Aorta (tissue), 5 donors: ENCODE measurements at regions not wholly inside any gene's neighbourhood (a gene's known extent, or its start where the extent isn't known, plus 50 kb on each side); places are given as distances from the start of the nearest gene placed in this dataset.

Source experiments
- ATAC-seq: fragments of 200-7000 bp; cut with Tn5 transposase; one replicate; pipeline ENCODE4 v1.9.1; 2022; ENCODE audit warnings: moderate library complexity; ENCODE audit not compliant: low FRiP score
- DNase-seq, 2 donors: peaks; one replicate each; pipeline ENCODE4 v3.0.0-alpha.2; 2020
- H3K27ac ChIP-seq, 2 donors: one replicate each; pipeline ENCODE4 v1.5.1; 2013; ENCODE audit warnings: low read length in 2 of 2, mild to moderate bottlenecking in 2 of 2, moderate library complexity in 2 of 2, control low read depth in 1 of 2, inconsistent platforms in 1 of 2, low read depth in 1 of 2
- H3K27me3 ChIP-seq, 2 donors: one replicate each; pipeline ENCODE4 v1.6.1; 2013; ENCODE audit warnings: control low read depth in 1 of 2, low read length in 1 of 2, mild to moderate bottlenecking in 1 of 2, moderate library complexity in 1 of 2; ENCODE audit not compliant: insufficient read depth in 2 of 2, control insufficient read depth in 1 of 2
- H3K36me3 ChIP-seq, 2 donors: one replicate each; pipeline ENCODE4 v1.6.1; 2013; ENCODE audit warnings: control low read depth in 1 of 2, low read length in 1 of 2, mild to moderate bottlenecking in 1 of 2; ENCODE audit not compliant: insufficient read depth in 2 of 2, control insufficient read depth in 1 of 2
- H3K4me1 ChIP-seq, 2 donors: one replicate each; pipeline ENCODE4 v1.6.1; 2013; ENCODE audit warnings: low read length in 2 of 2, control low read depth in 1 of 2, mild to moderate bottlenecking in 1 of 2, moderate library complexity in 1 of 2; ENCODE audit not compliant: insufficient read depth in 2 of 2, control insufficient read depth in 1 of 2
- H3K4me3 ChIP-seq, 2 donors: one replicate each; pipeline ENCODE4 v1.5.1; 2013; ENCODE audit warnings: low read length in 2 of 2, control low read depth in 1 of 2, mild to moderate bottlenecking in 1 of 2
- H3K9me3 ChIP-seq: one replicate; pipeline ENCODE4 v1.6.1; 2013; ENCODE audit warnings: mild to moderate bottlenecking, low read length; ENCODE audit not compliant: control insufficient read depth
- WGBS, 2 donors: extraction: QIAGEN DNeasy Blood & Tissue Kit; methylation state at CpG; one replicate each; pipeline ENCODE4 v1.1.7; 2013; 5-methylcytosine and 5-hydroxymethylcytosine counted together
- intact Hi-C, 2 donors: fragments of 100-400 bp; cut with DNase I; formaldehyde crosslinking; loops; one replicate each; pipeline versions ENCODE4 v1.14.2 to v1.15.0; 2022
- donor health status: healthy with polysubstance abuse.
- donor health status: Bipolar disorder and iron deficiency.
- donor health status: DM: no; HTN: no; CAD: no.
- donor health status: DM: no; HTN: no; CAD: no.
- donor health status: DM: yes; HTN: yes; CAD: no.

GRCh38 chrX:144946666-144947065 lies 300.6 kb upstream of the SPANXN1 start:
- H3K4me3 ChIP-seq, result no peak overlapping the region
- no peak overlapping the region for H3K27ac ChIP-seq
- H3K36me3 ChIP-seq, result no peaks in the 10 kb centered on the region
- intact Hi-C loops, result no loop called here
- ATAC-seq (no peak), DNase-seq (no peak)
- no peaks in the 10 kb centered on the region for H3K9me3 ChIP-seq
- no peaks in the 10 kb centered on the region for H3K27me3 ChIP-seq
- WGBS, 2 donors, result 41 to 50% methylated on average over 3 of the region's 3 CpGs
- H3K4me1 ChIP-seq, result no peaks in the 10 kb centered on the region
